ENCODE measurements at regions not wholly inside any gene's neighbourhood (a gene's known extent, or its start where the extent isn't known, plus 50 kb on each side); places are given as distances from the start of the nearest gene placed in this dataset.

DNA sequence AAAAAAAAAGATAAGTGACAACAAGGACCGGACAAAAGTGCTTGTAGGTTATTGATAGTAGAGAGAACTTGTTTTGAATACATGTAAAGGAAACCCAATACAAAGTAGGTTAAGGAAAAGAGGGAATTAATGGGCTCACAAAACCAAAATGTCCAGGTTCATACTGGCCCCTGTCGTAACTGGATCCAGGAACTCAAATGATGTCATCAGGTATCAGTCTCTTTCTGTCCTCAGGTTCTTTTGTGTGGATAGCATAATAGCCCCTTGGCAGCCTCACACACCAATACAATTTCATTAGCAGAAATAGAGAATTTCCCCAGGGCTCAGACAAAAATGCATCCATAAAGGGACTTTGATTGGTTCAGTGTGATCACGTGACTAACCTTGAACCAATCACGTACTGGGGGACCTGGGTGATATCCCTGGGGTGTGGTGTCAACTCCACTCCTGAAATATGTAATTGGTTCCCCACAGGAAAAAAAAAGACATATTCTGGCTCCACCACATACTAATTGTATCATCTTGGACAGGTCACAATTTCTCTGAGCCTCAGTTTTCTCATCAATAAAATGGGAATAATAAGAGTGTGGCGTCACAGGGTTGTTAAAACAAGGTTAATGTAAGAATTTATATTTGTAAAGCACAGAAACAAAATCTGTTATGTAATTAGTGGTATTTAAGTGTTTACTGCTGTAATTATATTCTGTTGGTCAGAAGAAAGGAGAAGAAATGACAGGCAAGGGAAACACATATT lies 174.8 kb downstream of the PDGFRA start:
- TF ChIP-seq, protein P1, sequence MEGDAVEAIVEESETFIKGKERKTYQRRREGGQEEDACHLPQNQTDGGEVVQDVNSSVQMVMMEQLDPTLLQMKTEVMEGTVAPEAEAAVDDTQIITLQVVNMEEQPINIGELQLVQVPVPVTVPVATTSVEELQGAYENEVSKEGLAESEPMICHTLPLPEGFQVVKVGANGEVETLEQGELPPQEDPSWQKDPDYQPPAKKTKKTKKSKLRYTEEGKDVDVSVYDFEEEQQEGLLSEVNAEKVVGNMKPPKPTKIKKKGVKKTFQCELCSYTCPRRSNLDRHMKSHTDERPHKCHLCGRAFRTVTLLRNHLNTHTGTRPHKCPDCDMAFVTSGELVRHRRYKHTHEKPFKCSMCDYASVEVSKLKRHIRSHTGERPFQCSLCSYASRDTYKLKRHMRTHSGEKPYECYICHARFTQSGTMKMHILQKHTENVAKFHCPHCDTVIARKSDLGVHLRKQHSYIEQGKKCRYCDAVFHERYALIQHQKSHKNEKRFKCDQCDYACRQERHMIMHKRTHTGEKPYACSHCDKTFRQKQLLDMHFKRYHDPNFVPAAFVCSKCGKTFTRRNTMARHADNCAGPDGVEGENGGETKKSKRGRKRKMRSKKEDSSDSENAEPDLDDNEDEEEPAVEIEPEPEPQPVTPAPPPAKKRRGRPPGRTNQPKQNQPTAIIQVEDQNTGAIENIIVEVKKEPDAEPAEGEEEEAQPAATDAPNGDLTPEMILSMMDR (IDR thresholded peaks at IDR 0.05; ENCODE audit: insufficient read depth, low read length): no peak
- TF ChIP-seq, protein P2, sequence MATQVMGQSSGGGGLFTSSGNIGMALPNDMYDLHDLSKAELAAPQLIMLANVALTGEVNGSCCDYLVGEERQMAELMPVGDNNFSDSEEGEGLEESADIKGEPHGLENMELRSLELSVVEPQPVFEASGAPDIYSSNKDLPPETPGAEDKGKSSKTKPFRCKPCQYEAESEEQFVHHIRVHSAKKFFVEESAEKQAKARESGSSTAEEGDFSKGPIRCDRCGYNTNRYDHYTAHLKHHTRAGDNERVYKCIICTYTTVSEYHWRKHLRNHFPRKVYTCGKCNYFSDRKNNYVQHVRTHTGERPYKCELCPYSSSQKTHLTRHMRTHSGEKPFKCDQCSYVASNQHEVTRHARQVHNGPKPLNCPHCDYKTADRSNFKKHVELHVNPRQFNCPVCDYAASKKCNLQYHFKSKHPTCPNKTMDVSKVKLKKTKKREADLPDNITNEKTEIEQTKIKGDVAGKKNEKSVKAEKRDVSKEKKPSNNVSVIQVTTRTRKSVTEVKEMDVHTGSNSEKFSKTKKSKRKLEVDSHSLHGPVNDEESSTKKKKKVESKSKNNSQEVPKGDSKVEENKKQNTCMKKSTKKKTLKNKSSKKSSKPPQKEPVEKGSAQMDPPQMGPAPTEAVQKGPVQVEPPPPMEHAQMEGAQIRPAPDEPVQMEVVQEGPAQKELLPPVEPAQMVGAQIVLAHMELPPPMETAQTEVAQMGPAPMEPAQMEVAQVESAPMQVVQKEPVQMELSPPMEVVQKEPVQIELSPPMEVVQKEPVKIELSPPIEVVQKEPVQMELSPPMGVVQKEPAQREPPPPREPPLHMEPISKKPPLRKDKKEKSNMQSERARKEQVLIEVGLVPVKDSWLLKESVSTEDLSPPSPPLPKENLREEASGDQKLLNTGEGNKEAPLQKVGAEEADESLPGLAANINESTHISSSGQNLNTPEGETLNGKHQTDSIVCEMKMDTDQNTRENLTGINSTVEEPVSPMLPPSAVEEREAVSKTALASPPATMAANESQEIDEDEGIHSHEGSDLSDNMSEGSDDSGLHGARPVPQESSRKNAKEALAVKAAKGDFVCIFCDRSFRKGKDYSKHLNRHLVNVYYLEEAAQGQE (IDR thresholded peaks at IDR 0.05; ENCODE audit: insufficient replicate concordance, low read depth): no peak
- no peak for TF ChIP-seq POLR2AphosphoS5 (IDR thresholded peaks at IDR 0.05; ENCODE audit: low read depth)
- TF ChIP-seq GABPA (IDR thresholded peaks at IDR 0.05; ENCODE audit: low read depth): no peak

All from HL-60 (cell line).